Gastrocnemius medialis (tissue), 4 donors: ENCODE measurements at regions not wholly inside any gene's neighbourhood (a gene's known extent, or its start where the extent isn't known, plus 50 kb on each side); places are given as distances from the start of the nearest gene placed in this dataset.

Experiments
- ATAC-seq, 2 donors: fragments of 150-250 bp; one replicate each; pipeline ENCODE4 v1.9.1; 2016
- DNase-seq, 2 donors: peaks; one replicate each; pipeline ENCODE4 v3.0.0-alpha.2; 2019
- H3K27ac ChIP-seq, 4 donors: fragments of 200-600 bp; sonication (generic); 1 replicate in 1 of 4; 2 replicates in 3 of 4; pipeline ENCODE4 v1.5.1; 2016 to 2018; ENCODE audit warnings: mild to moderate bottlenecking in 2 of 4, moderate library complexity in 1 of 4
- H3K27me3 ChIP-seq, 3 donors: fragments of 200-600 bp; sonication (generic) in 2 of 3; 1 replicate in 1 of 3; 2 replicates in 2 of 3; pipeline versions ENCODE4 v1.5.1 to v1.6.0; 2016 to 2019; ENCODE audit warnings: mild to moderate bottlenecking in 1 of 3, moderate library complexity in 1 of 3
- H3K36me3 ChIP-seq, 2 donors: fragments of 200-600 bp; sonication (generic) in 1 of 2; one replicate each; pipeline ENCODE4 v1.5.1; 2017 to 2018
- H3K4me1 ChIP-seq, 2 donors: fragments of 200-600 bp; sonication (generic) in 1 of 2; one replicate each; pipeline ENCODE4 v1.5.1; 2016 to 2017; ENCODE audit warnings: mild to moderate bottlenecking in 2 of 2
- H3K4me3 ChIP-seq, 4 donors: fragments of 200-600 bp; sonication (generic) in 3 of 4; 1 replicate in 1 of 4; 2 replicates in 3 of 4; pipeline ENCODE4 v1.5.1; 2016 to 2019; ENCODE audit warnings: mild to moderate bottlenecking in 2 of 4
- H3K9me3 ChIP-seq, 3 donors: fragments of 200-600 bp; sonication (generic) in 2 of 3; 1 replicate in 1 of 3; 2 replicates in 2 of 3; pipeline ENCODE4 v1.5.1; 2016 to 2019
- CTCF ChIP-seq, 5 experiments: fragments of 450-650 bp in 3 of 5; fragments of 200-600 bp in 2 of 5; sonication (generic) in 2 of 5; IDR thresholded peaks in 4 of 5; conservative IDR thresholded peaks in 1 of 5; 1 replicate in 4 of 5; 2 replicates in 1 of 5; pipeline ENCODE4 v1.5.1; 2016 to 2019; ENCODE audit warnings: antibody characterized with exemption in 5 of 5, mild to moderate bottlenecking in 3 of 5, moderate library complexity in 3 of 5
- POLR2A ChIP-seq, 2 donors: fragments of 450-650 bp; IDR thresholded peaks; one replicate each; pipeline ENCODE4 v1.6.1; 2017; ENCODE audit warnings: antibody characterized with exemption in 2 of 2, mild to moderate bottlenecking in 2 of 2, moderate library complexity in 2 of 2
- in situ Hi-C, 4 donors: fragments of 200-750 bp; cut with MboI; loops; one replicate each; pipeline versions ENCODE4 v1.15.0 to v1.8.0; 2017; ENCODE audit warnings: low sequenced_read_pairs in 4 of 4
- intact Hi-C: fragments of 100-400 bp; cut with DNase I; formaldehyde crosslinking; loops from one replicate; pipeline ENCODE4 v1.15.1; 2023; ENCODE audit warnings: low total_unique reads

GRCh38 chr10:110437761-110438341, 59.9 kb upstream of the DUSP5 start:
- ATAC-seq: no peak
- Histone ChIP-seq H3K4me1 (no peaks in the 10 kb centered on the region), H3K4me3 (no peak overlapping the region), H3K27me3 (no peaks in the 10 kb centered on the region), H3K27ac (no peak overlapping the region), H3K36me3 (no peaks in the 10 kb centered on the region), H3K9me3 (no peaks in the 10 kb centered on the region)
- in situ Hi-C loops (no loop called here), intact Hi-C loops (no loop called here)
- TF ChIP-seq POLR2A (IDR thresholded peaks at IDR 0.05) (no peak), CTCF (IDR thresholded peaks at IDR 0.05 in 4 of 5, conservative IDR thresholded peaks at IDR 0.05 in 1 of 5) (no peak)
- DNase-seq: no peak

- in situ Hi-C loops (no loop called here), intact Hi-C loops (no loop called here)
- Histone ChIP-seq H3K27me3 (no peaks in the 10 kb centered on the region), H3K36me3 (no peaks in the 10 kb centered on the region), H3K9me3 (no peaks in the 10 kb centered on the region), H3K4me3 (no peak overlapping the region), H3K4me1 (no peaks in the 10 kb centered on the region), H3K27ac (no peak overlapping the region)
- no peak for DNase-seq
- TF ChIP-seq CTCF (IDR thresholded peaks at IDR 0.05 in 4 of 5, conservative IDR thresholded peaks at IDR 0.05 in 1 of 5): no peak
- TF ChIP-seq POLR2A (IDR thresholded peaks at IDR 0.05): no peak
- no peak for ATAC-seq
Measured at GRCh38 chr10:110442746-110443145, 55.0 kb upstream of the DUSP5 start.

- Histone ChIP-seq H3K27me3 (no peaks in the 10 kb centered on the region), H3K4me3 (no peak overlapping the region), H3K36me3 (no peaks in the 10 kb centered on the region), H3K4me1 (no peaks in the 10 kb centered on the region), H3K27ac (no peak overlapping the region), H3K9me3 (no peaks in the 10 kb centered on the region)
- DNase-seq: no peak
- in situ Hi-C loops: no loop called here
- ATAC-seq: no peak
- no peak for TF ChIP-seq POLR2A (IDR thresholded peaks at IDR 0.05)
- TF ChIP-seq CTCF (IDR thresholded peaks at IDR 0.05 in 4 of 5, conservative IDR thresholded peaks at IDR 0.05 in 1 of 5): no peak
- intact Hi-C loops: no loop called here
Measured at GRCh38 chr10:110443239-110444003, 54.3 kb upstream of the DUSP5 start.

- Histone ChIP-seq H3K27me3 (no peaks in the 10 kb centered on the region), H3K27ac (no peak overlapping the region), H3K4me1 (no peaks in the 10 kb centered on the region), H3K9me3 (no peaks in the 10 kb centered on the region), H3K4me3 (no peak overlapping the region), H3K36me3 (no peaks in the 10 kb centered on the region)
- ATAC-seq (no peak), DNase-seq (no peak)
- TF ChIP-seq CTCF (IDR thresholded peaks at IDR 0.05 in 4 of 5, conservative IDR thresholded peaks at IDR 0.05 in 1 of 5) (no peak), POLR2A (IDR thresholded peaks at IDR 0.05) (no peak)
- in situ Hi-C loops: no loop called here
- intact Hi-C loops: no loop called here
Measured at GRCh38 chr10:110444004-110444337, 53.7 kb upstream of the DUSP5 start.
